HEK293T (cell line): ENCODE measurements at regions not wholly inside any gene's neighbourhood (a gene's known extent, or its start where the extent isn't known, plus 50 kb on each side); places are given as distances from the start of the nearest gene placed in this dataset.
"Not testable (repeated sequence)": the region's sequence is repeated elsewhere in the genome, so short reads cannot be mapped to it uniquely, and the experiment has no call there.

ENCODE experiments used
- CTCF ChIA-PET: fragments of 350-600 bp; formaldehyde crosslinking; extraction: SDS; loops from one replicate; lab custom pipeline; 2021; ENCODE audit warnings: antibody characterized with exemption, inconsistent platforms; lab: Yijun Ruan, JAX
- POLR2A ChIA-PET: fragments of 350-600 bp; formaldehyde crosslinking; extraction: SDS; loops from one replicate; lab custom pipeline; 2020; ENCODE audit warnings: antibody characterized with exemption, inconsistent platforms; lab: Yijun Ruan, JAX
- DNase-seq: peaks from one replicate; pipeline ENCODE4 v3.0.0; 2012; ENCODE audit warnings: mixed read lengths; ENCODE audit errors: extremely low spot score
- ARNT ChIP-seq: fragments of 450-650 bp; IDR thresholded peaks from 2 replicates; pipeline ENCODE4 v1.6.1; 2017; ENCODE audit warnings: mild to moderate bottlenecking
- BHLHE40 ChIP-seq: fragments of 450-650 bp; IDR thresholded peaks from 2 replicates; pipeline ENCODE4 v1.6.1; 2016; ENCODE audit warnings: mild to moderate bottlenecking, moderate library complexity, borderline replicate concordance
- CTBP1 ChIP-seq: fragments of 450-650 bp; IDR thresholded peaks from 2 replicates; pipeline ENCODE4 v1.6.1; 2016; ENCODE audit warnings: borderline replicate concordance
- ELF4 ChIP-seq: fragments of 450-650 bp; IDR thresholded peaks from 2 replicates; pipeline ENCODE4 v1.6.1; 2017; ENCODE audit warnings: antibody characterized with exemption
- FOXA1 ChIP-seq: fragments of 450-650 bp; IDR thresholded peaks from 2 replicates; pipeline ENCODE4 v1.6.1; 2016; ENCODE audit warnings: mild to moderate bottlenecking
- FOXK2 ChIP-seq: fragments of 450-650 bp; IDR thresholded peaks from 2 replicates; pipeline ENCODE4 v1.6.1; 2016; ENCODE audit warnings: mild to moderate bottlenecking
- FOXM1 ChIP-seq: fragments of 450-650 bp; IDR thresholded peaks from 2 replicates; pipeline ENCODE4 v1.6.1; 2017; ENCODE audit warnings: mild to moderate bottlenecking, borderline replicate concordance
- HDGF ChIP-seq: fragments of 450-650 bp; IDR thresholded peaks from 2 replicates; pipeline ENCODE4 v1.6.1; 2017; ENCODE audit warnings: antibody characterized with exemption, borderline replicate concordance
- L3MBTL2 ChIP-seq: fragments of 450-650 bp; conservative IDR thresholded peaks from 2 replicates; pipeline ENCODE4 v1.6.1; 2016; ENCODE audit warnings: mild to moderate bottlenecking
- LEF1 ChIP-seq: fragments of 450-650 bp; IDR thresholded peaks from 2 replicates; pipeline ENCODE4 v1.6.1; 2017; ENCODE audit warnings: mild to moderate bottlenecking, borderline replicate concordance
- NFRKB ChIP-seq: fragments of 450-650 bp; IDR thresholded peaks from 2 replicates; pipeline ENCODE4 v1.6.1; 2016; ENCODE audit warnings: mild to moderate bottlenecking, moderate library complexity
- PKNOX1 ChIP-seq: fragments of 450-650 bp; IDR thresholded peaks from 2 replicates; pipeline ENCODE4 v1.6.1; 2016
- SP1 ChIP-seq: fragments of 450-650 bp; IDR thresholded peaks from 2 replicates; pipeline ENCODE4 v1.6.1; 2017
- SUZ12 ChIP-seq: fragments of 450-650 bp; IDR thresholded peaks from 2 replicates; pipeline ENCODE4 v1.6.1; 2016; ENCODE audit warnings: mild to moderate bottlenecking
- TARDBP ChIP-seq: fragments of 450-650 bp; IDR thresholded peaks from 2 replicates; pipeline ENCODE4 v1.6.1; 2016
- ZNF384 ChIP-seq: fragments of 450-650 bp; IDR thresholded peaks from 2 replicates; pipeline ENCODE4 v1.6.1; 2016

- no peak for TF ChIP-seq FOXA1
- no peak for TF ChIP-seq TARDBP
- TF ChIP-seq ZNF384 = no peak
- TF ChIP-seq BHLHE40 = no peak
- TF ChIP-seq ARNT = no peak
- no peak for TF ChIP-seq ELF4
- TF ChIP-seq HDGF = no peak
- TF ChIP-seq SP1 = no peak
- POLR2A ChIA-PET = no interaction called here
- no peak for DNase-seq
- CTCF ChIA-PET = no interaction called here
Measured at GRCh38 chr13:44730851-44731250, 154.7 kb upstream of the TSC22D1 start.

- no peak for TF ChIP-seq NFRKB
- no peak for TF ChIP-seq PKNOX1
- no peak for TF ChIP-seq CTBP1
- TF ChIP-seq FOXA1 = no peak
- no peak for TF ChIP-seq ZNF384
- no peak for TF ChIP-seq SP1
- TF ChIP-seq LEF1 = no peak
- no peak for TF ChIP-seq FOXM1
- no peak for TF ChIP-seq FOXK2
- TF ChIP-seq ELF4 = no peak
- TF ChIP-seq SUZ12 = no peak
- no peak for TF ChIP-seq ARNT
- ChIA-PET POLR2A (interaction anchor here (0.7 kb wide), 1 partner anchor 18 kb away, joined by 3 read pairs; no protein-coding TSS in a partner anchor), CTCF (no interaction called here)
- DNase-seq = no peak
Measured at GRCh38 chr13:44730099-44730498, 154.0 kb upstream of the TSC22D1 start.

GRCh38 chr13:44727591-44727990 lies 151.5 kb upstream of the TSC22D1 start:
- POLR2A ChIA-PET = interaction anchor here (0.6 kb wide), 1 partner anchor 13 kb away, joined by 3 read pairs; no protein-coding TSS in a partner anchor
- CTCF ChIA-PET, DNase-seq: not testable (repeated sequence)

GRCh38 chr13:44726778-44727177 lies 150.6 kb upstream of the TSC22D1 start:
- TF ChIP-seq ZNF384 (no peak), BHLHE40 (no peak), PKNOX1 (no peak), ARNT (no peak), NFRKB (no peak), SUZ12 (no peak), HDGF (no peak), SP1 (no peak), TARDBP (no peak), FOXA1 (no peak), FOXM1 (no peak), L3MBTL2 (no peak), ELF4 (no peak), CTBP1 (no peak), LEF1 (no peak), FOXK2 (no peak)
- ChIA-PET POLR2A (no interaction called here), CTCF (no interaction called here)
- DNase-seq = no peak

- CTCF ChIA-PET = no interaction called here
- POLR2A ChIA-PET = no interaction called here
- no peak for DNase-seq
- TF ChIP-seq BHLHE40 (no peak), FOXA1 (no peak), CTBP1 (no peak), FOXM1 (no peak), ZNF384 (no peak), ARNT (no peak), ELF4 (no peak), SUZ12 (no peak), L3MBTL2 (no peak), SP1 (no peak), FOXK2 (no peak), HDGF (no peak), PKNOX1 (no peak), NFRKB (no peak), TARDBP (no peak), LEF1 (no peak)
Measured at GRCh38 chr13:44726214-44726613, 150.1 kb upstream of the TSC22D1 start.

- TF ChIP-seq CTBP1 = no peak
- TF ChIP-seq FOXK2 = no peak
- no peak for TF ChIP-seq ARNT
- no peak for TF ChIP-seq BHLHE40
- no peak for TF ChIP-seq SP1
- no peak for TF ChIP-seq LEF1
- TF ChIP-seq ELF4 = no peak
- TF ChIP-seq TARDBP = no peak
- no peak for TF ChIP-seq HDGF
- TF ChIP-seq PKNOX1 = no peak
- no peak for TF ChIP-seq FOXM1
- no peak for TF ChIP-seq L3MBTL2
- no peak for TF ChIP-seq NFRKB
- no peak for TF ChIP-seq SUZ12
- no peak for TF ChIP-seq ZNF384
- no peak for TF ChIP-seq FOXA1
- ChIA-PET CTCF (no interaction called here), POLR2A (no interaction called here)
- no peak for DNase-seq
Measured at GRCh38 chr13:44719857-44720671, 143.9 kb upstream of the TSC22D1 start.
